ENCODE measurements at regions not wholly inside any gene's neighbourhood (a gene's known extent, or its start where the extent isn't known, plus 50 kb on each side); places are given as distances from the start of the nearest gene placed in this dataset.
"Not testable (repeated sequence)": the region's sequence is repeated elsewhere in the genome, so short reads cannot be mapped to it uniquely, and the experiment has no call there.

DNA sequence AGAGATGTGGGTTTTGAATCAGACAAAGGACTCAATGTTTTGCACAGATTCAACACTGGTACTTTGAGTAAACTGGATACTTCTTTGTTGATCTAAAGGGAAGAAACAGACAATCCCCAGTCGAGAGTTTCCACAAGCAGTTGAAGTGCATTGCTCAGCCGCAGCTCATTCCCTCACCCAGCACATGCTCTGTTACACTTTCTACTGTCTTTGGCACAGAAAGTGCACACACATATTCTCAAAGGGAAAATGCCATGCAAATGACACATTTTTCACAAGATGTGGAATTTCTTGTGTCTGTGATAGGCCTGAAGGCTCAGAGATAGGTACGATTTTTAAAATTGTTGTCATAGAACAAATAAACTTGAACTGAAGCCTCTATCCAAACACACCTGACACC, 258.9 kb upstream of the TRIB2 start:
- no peak for DNase-seq (ENCODE audit: low read depth in 4 of 4, low spot score in 3 of 4)

GRCh38 chr2:12463189-12463588, 253.5 kb upstream of the TRIB2 start:
- no peak for DNase-seq (ENCODE audit: low read depth in 4 of 4, low spot score in 3 of 4)

DNA sequence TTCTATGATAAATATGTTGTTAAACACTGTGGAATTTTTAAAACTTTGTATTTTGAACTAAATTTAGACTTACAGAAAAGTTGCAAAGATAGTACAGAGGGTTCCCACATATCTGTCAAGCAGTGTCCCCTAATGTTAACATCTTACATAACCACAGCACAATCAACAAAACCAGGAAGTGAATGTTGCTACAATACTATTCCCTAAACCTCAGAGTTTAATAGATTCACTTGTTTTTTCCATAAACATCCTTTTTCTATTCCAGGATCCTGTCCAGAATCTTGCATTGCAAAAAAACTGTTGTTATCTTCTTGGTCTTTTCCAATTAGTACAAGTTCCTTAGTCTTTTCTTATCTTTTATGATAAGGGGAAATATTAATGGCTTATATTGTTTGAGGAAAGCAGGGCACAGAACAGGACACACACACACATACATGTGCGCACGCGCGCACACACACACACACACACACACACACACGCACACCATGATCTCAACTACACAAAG, 251.1 kb upstream of the TRIB2 start:
- no peak for DNase-seq (ENCODE audit: low read depth in 4 of 4, low spot score in 3 of 4)

- no peak for DNase-seq (ENCODE audit: low read depth in 4 of 4, low spot score in 3 of 4)
Observed at GRCh38 chr2:12467303-12467702, 249.4 kb upstream of the TRIB2 start.

DNA sequence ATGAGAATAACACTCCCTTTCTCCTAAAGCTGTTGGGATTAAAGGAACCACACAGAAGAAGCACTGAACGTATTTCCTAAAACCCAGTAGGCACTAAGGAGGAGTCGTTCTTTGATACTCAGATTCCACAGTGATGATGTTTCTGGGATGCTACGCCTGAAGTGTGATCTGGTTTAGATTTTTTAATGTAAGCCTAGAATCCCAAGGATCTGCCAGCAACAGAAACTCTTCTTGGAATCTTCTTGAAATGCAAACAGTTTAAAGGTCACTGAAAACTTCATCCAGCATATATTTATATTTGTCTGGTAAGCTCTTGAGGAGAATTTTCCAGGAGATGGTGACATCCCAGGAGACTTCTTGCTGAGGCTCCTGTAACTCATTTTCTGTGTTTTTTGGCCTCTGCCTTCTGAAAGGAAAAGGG, 247.6 kb upstream of the TRIB2 start:
- no peak for DNase-seq (ENCODE audit: low read depth in 4 of 4, low spot score in 3 of 4)

DNA sequence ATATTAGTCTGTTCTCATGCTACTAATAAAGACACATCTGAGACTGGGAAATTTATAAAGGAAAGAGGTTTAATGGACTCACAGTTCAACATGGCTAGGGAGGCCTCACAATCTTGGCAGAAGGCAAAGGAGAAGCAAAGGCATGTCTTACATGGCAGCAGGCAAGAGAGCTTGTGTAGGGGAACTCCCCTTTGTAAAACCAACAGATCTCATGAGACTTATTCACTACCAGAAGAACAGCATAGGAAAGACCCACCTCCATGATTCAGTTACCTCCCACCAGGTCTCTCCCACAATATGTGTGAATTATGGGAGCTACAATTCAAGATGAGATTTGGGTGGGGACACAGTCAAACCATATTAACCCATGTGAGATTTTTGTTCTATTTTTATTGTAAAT, 244.5 kb upstream of the TRIB2 start:
- DNase-seq (ENCODE audit: low read depth in 4 of 4, low spot score in 3 of 4): not testable (repeated sequence)

DNA sequence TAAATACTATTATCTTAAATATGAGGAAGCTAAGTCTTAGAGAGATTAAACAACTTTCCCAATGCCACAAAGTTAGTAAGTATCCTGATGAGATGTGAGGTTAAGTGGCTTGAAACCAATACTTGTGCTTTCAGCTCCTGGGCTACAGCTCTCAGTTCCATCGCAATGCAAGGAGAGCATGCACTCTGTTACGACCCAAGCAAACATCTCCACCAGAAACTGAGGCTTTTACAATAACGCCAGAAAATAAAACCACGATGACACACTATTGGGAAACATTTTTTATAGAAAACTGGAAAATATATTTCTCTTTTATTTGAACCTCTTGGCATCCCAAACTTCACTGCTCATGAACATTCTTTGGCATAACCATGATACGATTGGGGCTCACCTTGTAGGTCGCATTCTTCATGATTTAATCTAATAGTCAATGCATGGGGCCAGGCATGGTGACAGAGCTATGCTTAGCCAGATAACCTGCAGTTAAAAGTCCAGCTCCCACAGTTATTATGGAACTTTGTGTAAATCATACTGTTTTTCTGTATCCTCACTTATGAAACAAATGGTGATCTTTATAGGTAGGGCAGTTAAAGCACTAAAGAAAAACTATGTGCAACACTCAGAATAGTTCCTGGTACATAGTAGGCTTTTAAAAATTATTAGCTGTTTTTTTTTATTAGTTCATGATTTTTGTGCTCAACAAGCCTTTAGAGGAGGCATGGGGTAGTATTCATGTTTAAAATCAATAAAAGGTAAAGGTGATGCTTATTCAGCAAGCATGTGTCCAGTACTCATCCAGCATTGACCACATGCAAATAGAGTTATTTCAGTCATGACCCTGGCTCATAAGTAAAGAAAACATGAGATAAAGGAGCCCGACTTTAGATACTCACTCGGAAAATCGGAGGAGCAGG, 238.3 kb upstream of the TRIB2 start:
- no peak for DNase-seq (ENCODE audit: low read depth in 4 of 4, low spot score in 3 of 4)

GRCh38 chr2:12479065-12479601, 237.6 kb upstream of the TRIB2 start:
- DNase-seq (ENCODE audit: low read depth in 4 of 4, low spot score in 3 of 4): no peak

DNA sequence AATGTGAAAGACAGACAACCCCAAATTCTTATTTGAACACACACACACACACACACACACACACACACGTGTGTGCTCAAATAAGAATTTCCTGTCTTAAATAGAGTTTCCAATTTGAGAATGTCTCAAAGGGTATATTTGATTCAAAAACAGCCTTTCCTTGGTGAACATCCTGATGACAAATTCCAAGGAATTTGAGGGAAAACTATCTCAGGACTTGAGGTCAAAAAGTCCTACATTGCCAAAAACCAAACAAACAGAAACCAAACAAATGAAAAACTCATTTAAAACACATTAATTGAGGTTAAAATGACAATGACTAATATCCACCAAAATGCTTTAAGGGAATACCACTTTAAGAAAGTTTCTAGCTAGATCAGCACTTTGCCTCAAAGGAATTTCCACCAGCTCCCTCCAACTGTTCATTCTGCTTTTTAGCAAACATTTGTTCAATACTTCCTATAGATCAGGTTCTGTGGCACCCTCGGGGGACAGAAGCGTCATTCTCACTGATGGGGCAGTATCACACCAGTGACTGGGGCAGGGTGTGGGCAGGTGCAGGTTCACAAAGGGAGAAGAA, 232.1 kb upstream of the TRIB2 start:
- DNase-seq (ENCODE audit: low read depth in 4 of 4, low spot score in 3 of 4): no peak

GRCh38 chr2:12486205-12487118, 230.3 kb upstream of the TRIB2 start:
- DNase-seq (ENCODE audit: low read depth in 4 of 4, low spot score in 3 of 4): no peak

- no peak for DNase-seq (ENCODE audit: low read depth in 4 of 4, low spot score in 3 of 4)
Observed at GRCh38 chr2:12487253-12488004, 229.3 kb upstream of the TRIB2 start.

DNA sequence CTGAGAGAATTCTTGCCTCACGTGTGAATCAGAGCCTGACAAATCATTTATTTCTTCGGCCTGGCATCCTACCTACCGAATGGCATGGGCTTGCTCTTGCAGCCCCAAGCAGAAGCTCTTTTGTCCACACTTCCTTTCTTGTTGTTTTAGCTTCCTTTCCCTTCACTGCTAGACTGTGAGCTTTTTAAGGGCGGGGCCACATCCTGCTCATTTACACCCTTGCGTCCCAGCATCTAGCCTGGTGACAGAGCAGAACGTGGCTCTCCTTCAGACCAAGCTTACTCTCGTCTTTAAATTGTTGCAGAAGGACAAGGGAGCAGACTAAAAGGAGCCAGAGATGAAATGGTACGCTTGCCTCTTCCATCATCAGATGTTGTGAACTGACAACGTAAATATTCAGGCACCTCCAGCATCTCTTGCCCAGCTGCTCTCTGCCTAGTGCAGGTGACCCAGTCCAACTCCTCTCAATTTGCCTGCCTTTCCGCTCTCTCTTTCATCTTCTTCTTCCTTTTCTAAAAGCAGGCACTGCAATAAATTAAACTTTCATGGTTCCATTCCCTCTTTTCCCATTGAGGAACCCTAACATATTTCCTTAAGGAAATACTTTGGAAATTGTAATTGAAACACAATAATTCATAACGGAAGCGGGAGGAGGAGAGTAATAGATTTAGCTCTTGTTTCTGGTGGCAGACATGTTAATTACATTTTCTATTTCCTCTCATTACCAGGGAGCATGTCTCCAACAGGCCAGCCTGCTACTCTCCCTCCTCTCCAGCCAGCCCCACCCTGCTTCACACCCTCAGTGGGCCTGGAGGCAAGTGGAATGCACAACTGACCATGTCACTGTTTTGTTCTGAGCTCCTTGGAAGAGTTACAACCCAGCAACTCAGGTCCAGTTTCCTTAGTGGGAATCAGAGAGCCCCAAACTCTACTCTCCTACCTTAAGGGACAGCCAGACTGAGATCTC, 228.1 kb upstream of the TRIB2 start:
- no peak for DNase-seq (ENCODE audit: low read depth in 4 of 4, low spot score in 3 of 4)

DNA sequence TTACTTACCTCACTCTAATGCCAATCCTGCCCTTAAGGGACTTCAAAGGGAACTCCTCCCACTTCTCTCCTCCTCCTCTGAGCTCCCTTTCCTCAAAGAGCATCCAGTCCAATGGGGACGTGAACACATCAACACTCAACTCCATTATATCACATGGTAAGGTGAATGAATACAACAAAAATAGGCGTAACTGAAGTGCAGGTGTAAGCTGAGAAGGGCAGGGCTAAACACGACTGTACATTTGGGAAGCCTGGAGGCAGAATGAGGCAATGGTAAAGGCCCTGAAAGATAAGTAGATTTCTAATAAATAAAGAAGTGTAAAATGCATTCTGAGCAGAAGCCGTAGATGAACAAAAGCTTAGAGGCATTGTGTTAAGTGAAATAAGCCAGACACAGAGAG, 226.1 kb upstream of the TRIB2 start:
- no peak for DNase-seq (ENCODE audit: low read depth in 4 of 4, low spot score in 3 of 4)

DNA sequence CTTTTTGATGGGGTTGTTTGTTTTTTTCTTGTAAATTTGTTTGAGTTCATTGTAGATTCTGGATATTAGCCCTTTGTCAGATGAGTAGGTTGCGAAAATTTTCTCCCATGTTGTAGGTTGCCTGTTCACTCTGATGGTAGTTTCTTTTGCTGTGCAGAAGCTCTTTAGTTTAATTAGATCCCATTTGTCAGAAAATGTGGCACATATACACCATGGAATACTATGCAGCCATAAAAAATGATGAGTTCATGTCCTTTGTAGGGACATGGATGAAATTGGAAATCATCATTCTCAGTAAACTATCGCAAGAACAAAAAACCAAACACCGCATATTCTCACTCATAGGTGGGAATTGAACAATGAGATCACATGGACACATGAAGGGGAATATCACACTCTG, 224.4 kb upstream of the TRIB2 start:
- not testable (repeated sequence) for DNase-seq (ENCODE audit: low read depth in 4 of 4, low spot score in 3 of 4)

DNA sequence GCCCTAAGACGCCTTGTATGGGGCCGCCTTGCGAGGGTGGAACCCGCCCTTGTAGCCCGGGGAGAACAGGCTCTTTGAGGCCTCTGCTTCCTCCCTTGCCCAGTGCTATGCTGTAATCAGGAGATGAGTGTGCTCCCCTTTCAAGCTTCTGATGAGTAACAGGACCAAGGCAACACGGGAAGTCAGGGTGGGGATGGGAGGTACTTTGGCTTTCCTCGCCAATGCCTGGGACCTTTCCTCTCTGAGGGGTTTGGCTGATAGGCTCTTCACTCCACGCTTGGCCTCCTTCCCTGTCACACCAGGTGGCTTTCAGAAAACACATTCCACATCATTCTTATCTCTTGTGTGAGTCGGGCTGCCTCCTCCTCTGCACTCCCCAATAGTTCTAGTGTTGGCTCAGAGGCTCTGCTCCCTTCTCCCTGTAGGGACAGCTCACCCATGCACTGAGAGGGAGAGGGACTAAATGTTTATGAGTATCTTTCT, 223.7 kb upstream of the TRIB2 start:
- no peak for DNase-seq (ENCODE audit: low read depth in 4 of 4, low spot score in 3 of 4)

DNA sequence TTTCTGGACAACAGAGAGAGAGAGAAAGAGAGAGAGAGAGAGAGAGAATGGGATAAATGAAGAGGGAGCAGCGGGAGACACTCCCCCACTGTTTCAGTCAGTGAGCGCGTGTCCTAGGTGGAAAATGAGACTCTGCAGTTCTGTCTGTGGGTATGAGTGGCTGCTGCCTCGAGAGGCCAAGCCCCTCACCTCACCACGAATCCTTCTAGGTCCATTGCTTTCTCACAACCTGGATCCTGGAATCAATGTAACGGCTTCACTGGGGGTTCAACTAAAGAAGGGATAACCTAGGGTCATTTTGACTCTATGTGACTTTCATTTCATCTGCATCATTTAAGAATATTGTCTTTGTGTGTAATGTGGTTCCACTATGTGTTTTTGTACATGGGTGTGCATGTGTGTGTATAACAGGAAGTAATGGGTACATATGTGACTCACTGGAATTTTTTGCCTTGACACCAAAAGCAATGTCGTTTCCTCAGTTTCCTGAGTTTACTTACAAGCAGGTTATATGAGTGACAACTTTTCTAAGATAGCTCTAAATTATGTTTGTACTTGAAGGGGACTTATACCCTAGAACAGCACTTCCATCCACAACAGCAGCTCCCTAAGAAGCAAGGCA, 221.4 kb upstream of the TRIB2 start:
- DNase-seq (ENCODE audit: low read depth in 4 of 4, low spot score in 3 of 4): no peak

GRCh38 chr2:12498286-12498685, 218.4 kb upstream of the TRIB2 start:
- no peak for DNase-seq (ENCODE audit: low read depth in 4 of 4, low spot score in 3 of 4)

DNA sequence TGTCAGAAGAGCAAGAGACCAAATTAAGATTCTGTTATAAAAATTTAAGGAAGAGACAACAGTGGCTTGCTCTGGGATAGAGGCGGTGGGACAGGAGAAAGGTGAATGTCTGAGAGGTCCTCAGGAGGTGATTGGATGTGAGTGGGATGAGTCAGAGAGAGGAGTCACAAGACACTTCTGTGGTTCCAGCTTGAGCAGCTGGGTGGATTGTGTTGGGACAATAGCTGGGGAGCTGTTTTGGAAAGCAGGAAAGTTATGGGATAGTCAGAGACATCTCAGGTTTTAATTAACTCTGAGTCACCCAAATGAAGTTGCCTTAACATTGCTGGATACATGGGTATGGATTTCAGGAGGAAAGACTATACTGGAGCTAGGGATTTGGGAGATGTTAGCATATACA, 218.0 kb upstream of the TRIB2 start:
- no peak for DNase-seq (ENCODE audit: low read depth in 4 of 4, low spot score in 3 of 4)

Data from left renal pelvis (tissue), 4 donors.